ENCODE measurements at regions not wholly inside any gene's neighbourhood (a gene's known extent, or its start where the extent isn't known, plus 50 kb on each side); places are given as distances from the start of the nearest gene placed in this dataset.
"Not testable (repeated sequence)": the region's sequence is repeated elsewhere in the genome, so short reads cannot be mapped to it uniquely, and the experiment has no call there.

- no peak for DNase-seq (ENCODE audit: low spot score)
Measured at GRCh38 chr14:44785096-44785495, 176.7 kb downstream of the KLHL28 start.

GRCh38 chr14:44783901-44784300 lies 177.8 kb downstream of the KLHL28 start:
- DNase-seq (ENCODE audit: low spot score), result no peak

GRCh38 chr14:44782775-44783238 lies 178.9 kb downstream of the KLHL28 start:
- DNase-seq (ENCODE audit: low spot score), result no peak

- no peak for DNase-seq (ENCODE audit: low spot score)
Measured at GRCh38 chr14:44780989-44781388, 180.8 kb downstream of the KLHL28 start.

- no peak for DNase-seq (ENCODE audit: low spot score)
Measured at GRCh38 chr14:44778604-44779003, 183.1 kb downstream of the KLHL28 start.

- no peak for DNase-seq (ENCODE audit: low spot score)
Measured at GRCh38 chr14:44777584-44777983, 184.2 kb downstream of the KLHL28 start.

- no peak for DNase-seq (ENCODE audit: low spot score)
Measured at GRCh38 chr14:44775248-44775647, 186.5 kb downstream of the KLHL28 start.

- DNase-seq (ENCODE audit: low spot score), result no peak
Measured at GRCh38 chr14:44774396-44774795, 187.4 kb downstream of the KLHL28 start.

- no peak for DNase-seq (ENCODE audit: low spot score)
Measured at GRCh38 chr14:44771496-44771895, 190.3 kb downstream of the KLHL28 start.

GRCh38 chr14:44770201-44770600 lies 191.5 kb downstream of the KLHL28 start:
- no peak for DNase-seq (ENCODE audit: low spot score)

GRCh38 chr14:44768935-44769334 lies 192.8 kb downstream of the KLHL28 start:
- DNase-seq (ENCODE audit: low spot score), result no peak

- no peak for DNase-seq (ENCODE audit: low spot score)
Measured at GRCh38 chr14:44767646-44768173, 194.0 kb downstream of the KLHL28 start.

GRCh38 chr14:44766285-44766684 lies 195.5 kb downstream of the KLHL28 start:
- no peak for DNase-seq (ENCODE audit: low spot score)

GRCh38 chr14:44763356-44763755 lies 198.4 kb downstream of the KLHL28 start:
- DNase-seq (ENCODE audit: low spot score), result no peak

- no peak for DNase-seq (ENCODE audit: low spot score)
Measured at GRCh38 chr14:44759277-44759676, 202.5 kb downstream of the KLHL28 start.

GRCh38 chr14:44756554-44756953 lies 205.2 kb downstream of the KLHL28 start:
- DNase-seq (ENCODE audit: low spot score), result no peak

GRCh38 chr14:44745371-44745770 lies 216.4 kb downstream of the KLHL28 start:
- no peak for DNase-seq (ENCODE audit: low spot score)

GRCh38 chr14:44742202-44742601 lies 219.5 kb downstream of the KLHL28 start:
- DNase-seq (ENCODE audit: low spot score), result no peak

- DNase-seq (ENCODE audit: low spot score), result no peak
Measured at GRCh38 chr14:44741431-44741830, 220.3 kb downstream of the KLHL28 start.

GRCh38 chr14:44736326-44736725 lies 225.4 kb downstream of the KLHL28 start:
- no peak for DNase-seq (ENCODE audit: low spot score)

- DNase-seq (ENCODE audit: low spot score), result no peak
Measured at GRCh38 chr14:44732144-44732543, 225.1 kb upstream of the FSCB start.

- DNase-seq (ENCODE audit: low spot score), result no peak
Measured at GRCh38 chr14:44730860-44731259, 223.8 kb upstream of the FSCB start.

GRCh38 chr14:44721395-44721794 lies 214.3 kb upstream of the FSCB start:
- DNase-seq (ENCODE audit: low spot score), result not testable (repeated sequence)

GRCh38 chr14:44720707-44721106 lies 213.6 kb upstream of the FSCB start:
- DNase-seq (ENCODE audit: low spot score), result no peak
